ENCODE measurements at regions not wholly inside any gene's neighbourhood (a gene's known extent, or its start where the extent isn't known, plus 50 kb on each side); places are given as distances from the start of the nearest gene placed in this dataset.

GRCh38 chr17:71976011-71976649 lies 144.7 kb upstream of the SOX9 start:
- no peak overlapping the region for H4K12ac ChIP-seq (ENCODE audit: low read depth, low read length)
- peak; percentile 42 to 54 for DNase-seq
- no peak overlapping the region for H3K27ac ChIP-seq (ENCODE audit: low read depth, low read length)

GRCh38 chr17:71978435-71978834 lies 142.4 kb upstream of the SOX9 start:
- H4K12ac ChIP-seq (ENCODE audit: low read depth, low read length) = no peak overlapping the region
- H3K36me3 ChIP-seq (ENCODE audit: control insufficient read depth in 1 of 2, insufficient read depth in 2 of 2, low read length in 2 of 2) = no peaks in the 10 kb centered on the region
- no peak overlapping the region for H3K4me2 ChIP-seq (ENCODE audit: low read length)
- H4K91ac ChIP-seq (ENCODE audit: low read depth, low read length) = no peak overlapping the region
- no peak overlapping the region for H2BK120ac ChIP-seq (ENCODE audit: insufficient read depth, low read length, poor library complexity)
- no CpG with 5 or more reads among the region's 5 CpGs for WGBS (ENCODE audit: extremely low coverage, insufficient coverage, insufficient read length)
- no peaks in the 10 kb centered on the region for H3K79me2 ChIP-seq (ENCODE audit: control insufficient read depth, insufficient read depth, low read length, poor library complexity)
- H2BK12ac ChIP-seq (ENCODE audit: low read length) = no peak overlapping the region
- H4K8ac ChIP-seq (ENCODE audit: low read depth, low read length) = no peak overlapping the region
- no peak overlapping the region for H3K18ac ChIP-seq (ENCODE audit: low read length)
- H3K4me3 ChIP-seq (ENCODE audit: low read depth, low read length) = no peak overlapping the region
- H3K4ac ChIP-seq (ENCODE audit: low read depth, low read length) = no peak overlapping the region
- H3K9ac ChIP-seq (ENCODE audit: low read length) = no peak overlapping the region
- H3K27ac ChIP-seq (ENCODE audit: low read depth, low read length) = no peak overlapping the region
- no peak overlapping the region for H3K23ac ChIP-seq (ENCODE audit: low read length)
- no peak overlapping the region for H2AK5ac ChIP-seq (ENCODE audit: low read length)
- H3K4me1 ChIP-seq (ENCODE audit: control insufficient read depth in 1 of 2, insufficient read depth in 2 of 2, low read length in 2 of 2) = peaks cover 9% of the 10 kb centered on the region in 2 experiments
- H2AFZ ChIP-seq (ENCODE audit: insufficient read depth, low read length, poor library complexity) = no peak overlapping the region
- no peak for DNase-seq
- H3K9me3 ChIP-seq (ENCODE audit: insufficient read depth, low read depth, low read length) = no peaks in the 10 kb centered on the region
- no peaks in the 10 kb centered on the region for H3K27me3 ChIP-seq (ENCODE audit: insufficient read depth, low read length)
- no peak overlapping the region for H3K14ac ChIP-seq (ENCODE audit: low read length)
- H3K79me1 ChIP-seq (ENCODE audit: low read length) = peaks cover 2% of the 10 kb centered on the region
- H2BK5ac ChIP-seq (ENCODE audit: low read depth, low read length, poor library complexity) = no peak overlapping the region

More at GRCh38 chr17:71976011-71976649, 144.7 kb upstream of the SOX9 start:
- Histone ChIP-seq H3K18ac (ENCODE audit: low read length) (no peak overlapping the region), H4K91ac (ENCODE audit: low read depth, low read length) (no peak overlapping the region), H3K27me3 (ENCODE audit: insufficient read depth, low read length) (no peaks in the 10 kb centered on the region), H2AFZ (ENCODE audit: insufficient read depth, low read length, poor library complexity) (no peak overlapping the region), H3K4me1 (ENCODE audit: control insufficient read depth in 1 of 2, insufficient read depth in 2 of 2, low read length in 2 of 2) (peaks cover 9% of the 10 kb centered on the region in 2 experiments), H3K14ac (ENCODE audit: low read length) (no peak overlapping the region), H4K8ac (ENCODE audit: low read depth, low read length) (no peak overlapping the region), H3K79me1 (ENCODE audit: low read length) (peaks cover 2% of the 10 kb centered on the region), H3K9ac (ENCODE audit: low read length) (no peak overlapping the region), H3K36me3 (ENCODE audit: control insufficient read depth in 1 of 2, insufficient read depth in 2 of 2, low read length in 2 of 2) (no peaks in the 10 kb centered on the region), H2BK12ac (ENCODE audit: low read length) (peak overlapping the region; percentile 37), H2BK120ac (ENCODE audit: insufficient read depth, low read length, poor library complexity) (peak overlapping the region; percentile 3), H3K9me3 (ENCODE audit: insufficient read depth, low read depth, low read length) (no peaks in the 10 kb centered on the region), H2AK5ac (ENCODE audit: low read length) (no peak overlapping the region), H2BK5ac (ENCODE audit: low read depth, low read length, poor library complexity) (no peak overlapping the region), H3K23ac (ENCODE audit: low read length) (no peak overlapping the region), H3K4ac (ENCODE audit: low read depth, low read length) (no peak overlapping the region), H3K4me3 (ENCODE audit: low read depth, low read length) (no peak overlapping the region), H3K79me2 (ENCODE audit: control insufficient read depth, insufficient read depth, low read length, poor library complexity) (no peaks in the 10 kb centered on the region), H3K4me2 (ENCODE audit: low read length) (no peak overlapping the region)
- no CpG with 5 or more reads among the region's 15 CpGs for WGBS (ENCODE audit: extremely low coverage, insufficient coverage, insufficient read length)

- no peak for DNase-seq
- Histone ChIP-seq H3K4me1 (ENCODE audit: control insufficient read depth in 1 of 2, insufficient read depth in 2 of 2, low read length in 2 of 2) (peaks cover 8 to 10% of the 10 kb centered on the region in 2 experiments), H3K27ac (ENCODE audit: low read depth, low read length) (no peak overlapping the region), H3K36me3 (ENCODE audit: control insufficient read depth in 1 of 2, insufficient read depth in 2 of 2, low read length in 2 of 2) (no peaks in the 10 kb centered on the region), H4K8ac (ENCODE audit: low read depth, low read length) (no peak overlapping the region), H4K12ac (ENCODE audit: low read depth, low read length) (no peak overlapping the region), H3K79me1 (ENCODE audit: low read length) (peaks cover 2% of the 10 kb centered on the region), H3K9ac (ENCODE audit: low read length) (no peak overlapping the region), H2BK12ac (ENCODE audit: low read length) (no peak overlapping the region), H3K4me2 (ENCODE audit: low read length) (no peak overlapping the region), H3K14ac (ENCODE audit: low read length) (no peak overlapping the region), H2BK5ac (ENCODE audit: low read depth, low read length, poor library complexity) (no peak overlapping the region), H3K27me3 (ENCODE audit: insufficient read depth, low read length) (no peaks in the 10 kb centered on the region), H2AK5ac (ENCODE audit: low read length) (no peak overlapping the region), H4K91ac (ENCODE audit: low read depth, low read length) (no peak overlapping the region), H3K4ac (ENCODE audit: low read depth, low read length) (no peak overlapping the region), H2BK120ac (ENCODE audit: insufficient read depth, low read length, poor library complexity) (no peak overlapping the region), H3K9me3 (ENCODE audit: insufficient read depth, low read depth, low read length) (no peaks in the 10 kb centered on the region), H3K23ac (ENCODE audit: low read length) (no peak overlapping the region), H3K4me3 (ENCODE audit: low read depth, low read length) (no peak overlapping the region), H3K18ac (ENCODE audit: low read length) (no peak overlapping the region), H3K79me2 (ENCODE audit: control insufficient read depth, insufficient read depth, low read length, poor library complexity) (no peaks in the 10 kb centered on the region), H2AFZ (ENCODE audit: insufficient read depth, low read length, poor library complexity) (no peak overlapping the region)
These were observed 140.6 kb upstream of the SOX9 start for GRCh38 chr17:71980171-71980570.

DNA sequence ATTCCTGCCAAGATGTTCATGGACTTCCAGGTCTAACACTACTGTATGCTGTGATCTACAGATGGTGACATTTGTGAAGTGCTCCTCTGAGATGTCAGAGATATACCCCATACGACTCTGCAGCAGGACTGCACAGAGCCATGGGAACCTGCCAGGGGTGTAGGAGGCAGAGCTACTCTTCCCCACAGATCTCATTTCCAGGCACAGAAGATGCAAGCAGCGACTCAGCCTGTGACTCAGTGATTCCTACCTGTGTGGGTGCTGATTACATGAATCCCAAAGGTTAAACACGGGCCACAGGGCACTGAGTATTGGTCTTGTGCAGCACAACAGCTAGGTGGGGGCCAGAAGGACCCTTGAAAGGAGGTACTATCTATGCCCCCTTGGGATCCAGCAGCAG lies 137.0 kb upstream of the SOX9 start:
- WGBS (ENCODE audit: extremely low coverage, insufficient coverage, insufficient read length) = no CpG with 5 or more reads among the region's 3 CpGs
- Histone ChIP-seq H2BK12ac (ENCODE audit: low read length) (no peak overlapping the region), H3K18ac (ENCODE audit: low read length) (no peak overlapping the region), H3K23ac (ENCODE audit: low read length) (no peak overlapping the region), H3K4me3 (ENCODE audit: low read depth, low read length) (no peak overlapping the region), H3K9me3 (ENCODE audit: insufficient read depth, low read depth, low read length) (no peaks in the 10 kb centered on the region), H2BK120ac (ENCODE audit: insufficient read depth, low read length, poor library complexity) (no peak overlapping the region), H2AFZ (ENCODE audit: insufficient read depth, low read length, poor library complexity) (no peak overlapping the region), H3K27ac (ENCODE audit: low read depth, low read length) (no peak overlapping the region), H3K4me2 (ENCODE audit: low read length) (no peak overlapping the region), H3K9ac (ENCODE audit: low read length) (no peak overlapping the region), H2BK5ac (ENCODE audit: low read depth, low read length, poor library complexity) (no peak overlapping the region), H3K27me3 (ENCODE audit: insufficient read depth, low read length) (no peaks in the 10 kb centered on the region), H3K79me2 (ENCODE audit: control insufficient read depth, insufficient read depth, low read length, poor library complexity) (peaks cover 2% of the 10 kb centered on the region), H3K79me1 (ENCODE audit: low read length) (peaks cover 4% of the 10 kb centered on the region), H4K12ac (ENCODE audit: low read depth, low read length) (no peak overlapping the region), H3K36me3 (ENCODE audit: control insufficient read depth in 1 of 2, insufficient read depth in 2 of 2, low read length in 2 of 2) (no peaks in the 10 kb centered on the region), H2AK5ac (ENCODE audit: low read length) (no peak overlapping the region), H4K91ac (ENCODE audit: low read depth, low read length) (no peak overlapping the region), H3K4me1 (ENCODE audit: control insufficient read depth in 1 of 2, insufficient read depth in 2 of 2, low read length in 2 of 2) (peaks cover 0 to 5% of the 10 kb centered on the region in 2 experiments), H3K4ac (ENCODE audit: low read depth, low read length) (no peak overlapping the region), H3K14ac (ENCODE audit: low read length) (no peak overlapping the region), H4K8ac (ENCODE audit: low read depth, low read length) (no peak overlapping the region)
- no peak for DNase-seq
